ENCODE measurements at regions not wholly inside any gene's neighbourhood (a gene's known extent, or its start where the extent isn't known, plus 50 kb on each side); places are given as distances from the start of the nearest gene placed in this dataset.

GRCh38 chr4:138522366-138522765, 280.2 kb upstream of the SLC7A11 start:
- DNase-seq (ENCODE audit: insufficient read length, low spot score) = no peak
- TF ChIP-seq CTCF (IDR thresholded peaks at IDR 0.05; ENCODE audit: insufficient read depth, missing control alignments) = peak; percentile 39
- FAIRE-seq = no peak

- no peak for TF ChIP-seq CTCF (IDR thresholded peaks at IDR 0.05; ENCODE audit: insufficient read depth, missing control alignments)
- DNase-seq (ENCODE audit: insufficient read length, low spot score) = no peak
- FAIRE-seq = no peak
These were observed 279.7 kb upstream of the SLC7A11 start for GRCh38 chr4:138521809-138522208.

GRCh38 chr4:138519436-138519835, 277.3 kb upstream of the SLC7A11 start:
- DNase-seq (ENCODE audit: insufficient read length, low spot score) = no peak
- no peak for TF ChIP-seq CTCF (IDR thresholded peaks at IDR 0.05; ENCODE audit: insufficient read depth, missing control alignments)
- FAIRE-seq = no peak

GRCh38 chr4:138513535-138513934, 271.4 kb upstream of the SLC7A11 start:
- DNase-seq (ENCODE audit: insufficient read length, low spot score) (no peak), FAIRE-seq (no peak)
- no peak for TF ChIP-seq CTCF (IDR thresholded peaks at IDR 0.05; ENCODE audit: insufficient read depth, missing control alignments)

- DNase-seq (ENCODE audit: insufficient read length, low spot score) = no peak
- no peak for TF ChIP-seq CTCF (IDR thresholded peaks at IDR 0.05; ENCODE audit: insufficient read depth, missing control alignments)
- no peak for FAIRE-seq
These were observed 270.6 kb upstream of the SLC7A11 start for GRCh38 chr4:138512756-138513155.

GRCh38 chr4:138510053-138510452, 267.9 kb upstream of the SLC7A11 start:
- no peak for FAIRE-seq
- no peak for DNase-seq (ENCODE audit: insufficient read length, low spot score)
- no peak for TF ChIP-seq CTCF (IDR thresholded peaks at IDR 0.05; ENCODE audit: insufficient read depth, missing control alignments)

- no peak for TF ChIP-seq CTCF (IDR thresholded peaks at IDR 0.05; ENCODE audit: insufficient read depth, missing control alignments)
- FAIRE-seq (no peak), DNase-seq (ENCODE audit: insufficient read length, low spot score) (no peak)
These were observed 267.2 kb upstream of the SLC7A11 start for GRCh38 chr4:138509346-138509745.
